Stimulated activated naive CD8-positive, alpha-beta T cell treated with anti-CD3 and anti-CD28 coated beads, Interleukin-15, amount 100 ng/mL, for 72 hours (primary cell): ENCODE measurements at regions not wholly inside any gene's neighbourhood (a gene's known extent, or its start where the extent isn't known, plus 50 kb on each side); places are given as distances from the start of the nearest gene placed in this dataset.
A peak's percentile ranks its signal among the peaks of the same experiment; 100 is the strongest.

Experiments
- ATAC-seq: fragments of 150-1000 bp; cut with Tn5 transposase; 2 replicates; pipeline ENCODE4 v1.10.0; 2021; ENCODE audit warnings: mild to moderate bottlenecking, moderate library complexity
- DNase-seq, 2 donors: peaks; one replicate each; pipeline ENCODE4 v3.0.0; 2021 to 2022
- H3K27ac Mint-ChIP-seq, 2 donors: one replicate each; pipeline ENCODE4 v1.8.0; 2022; ENCODE audit warnings: mild to moderate bottlenecking in 2 of 2, mixed read lengths in 2 of 2, moderate library complexity in 2 of 2
- H3K27me3 Mint-ChIP-seq: one replicate; pipeline ENCODE4 v1.8.0; 2022; ENCODE audit warnings: mixed read lengths
- H3K4me1 Mint-ChIP-seq: one replicate; pipeline ENCODE4 v1.8.0; 2022; ENCODE audit warnings: mild to moderate bottlenecking, mixed read lengths
- H3K4me3 Mint-ChIP-seq, 2 donors: one replicate each; pipeline ENCODE4 v1.8.0; 2022; ENCODE audit warnings: mild to moderate bottlenecking in 2 of 2, mixed read lengths in 2 of 2, moderate library complexity in 1 of 2
- H3K9me3 Mint-ChIP-seq, 2 donors: one replicate each; pipeline ENCODE4 v1.8.0; 2022; ENCODE audit warnings: mixed read lengths in 2 of 2

DNA sequence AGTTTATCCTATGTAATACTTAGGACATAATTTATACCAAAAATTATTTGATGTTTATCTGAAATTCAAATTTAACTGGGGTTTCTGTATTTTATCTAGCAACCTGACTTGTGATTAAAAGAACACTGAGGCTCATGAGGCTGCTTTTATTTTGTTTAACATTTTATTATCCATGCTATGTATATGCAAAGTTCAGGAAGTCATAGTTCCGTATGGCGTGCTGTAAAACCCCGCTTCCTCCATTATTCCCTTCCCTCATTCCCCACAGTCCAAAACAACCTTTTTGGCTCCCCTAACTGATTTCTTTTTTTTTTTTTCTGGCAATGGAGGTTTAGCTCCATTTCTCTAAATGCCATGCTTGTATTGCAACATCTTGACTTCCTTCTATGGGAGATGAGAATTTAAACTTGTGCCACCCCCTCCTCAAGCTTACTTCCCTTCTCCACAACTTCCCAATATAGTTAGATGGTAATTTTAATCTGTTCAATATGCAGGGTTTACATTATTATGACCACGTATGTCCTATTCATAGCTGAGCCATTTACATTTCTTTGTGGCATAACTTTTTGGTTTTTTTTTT, 138.0 kb upstream of the DNAH14 start:
- H3K27ac Mint-ChIP-seq: no peak overlapping the region

GRCh38 chr1:224795591-224795990, 133.9 kb upstream of the DNAH14 start:
- H3K9me3 Mint-ChIP-seq: no peaks in the 10 kb centered on the region
- no peaks in the 10 kb centered on the region for H3K4me1 Mint-ChIP-seq
- H3K27ac Mint-ChIP-seq: no peak overlapping the region
- ATAC-seq: no peak
- no peak overlapping the region for H3K4me3 Mint-ChIP-seq
- peaks cover 19% of the 10 kb centered on the region for H3K27me3 Mint-ChIP-seq
- no peak for DNase-seq

More for the DNA sequence above, 138.0 kb upstream of the DNAH14 start:
- no peak for DNase-seq
- no peak for ATAC-seq
- no peak overlapping the region for H3K4me3 Mint-ChIP-seq
- H3K27me3 Mint-ChIP-seq: peaks cover 19% of the 10 kb centered on the region
- peaks cover 9 to 10% of the 10 kb centered on the region in 2 donors for H3K9me3 Mint-ChIP-seq
- H3K4me1 Mint-ChIP-seq: peaks cover 10% of the 10 kb centered on the region

DNA sequence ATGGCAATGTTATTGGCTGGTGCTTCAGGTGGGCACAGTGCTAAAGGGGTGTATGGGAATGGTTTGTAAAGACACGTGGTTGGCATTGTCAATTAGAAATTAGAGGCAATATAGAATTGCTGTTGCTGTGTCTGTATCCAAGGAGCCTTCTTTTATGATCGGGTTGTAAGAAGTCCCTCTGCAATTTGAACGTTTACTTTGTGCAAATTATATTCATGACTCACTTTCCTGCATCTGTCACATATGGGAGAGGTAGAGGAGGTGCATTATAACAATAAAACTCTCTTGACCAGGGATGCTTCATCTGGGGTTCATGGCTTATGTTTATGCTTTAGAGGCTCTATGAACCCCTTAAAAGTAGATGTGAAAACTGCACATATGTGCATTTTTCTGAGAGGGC, 130.4 kb upstream of the DNAH14 start:
- ATAC-seq (no peak), DNase-seq (no peak)
- Mint-ChIP-seq H3K27ac (no peak overlapping the region), H3K27me3 (no peaks in the 10 kb centered on the region), H3K4me3 (no peak overlapping the region), H3K9me3 (no peaks in the 10 kb centered on the region), H3K4me1 (peaks cover 24% of the 10 kb centered on the region)

DNA sequence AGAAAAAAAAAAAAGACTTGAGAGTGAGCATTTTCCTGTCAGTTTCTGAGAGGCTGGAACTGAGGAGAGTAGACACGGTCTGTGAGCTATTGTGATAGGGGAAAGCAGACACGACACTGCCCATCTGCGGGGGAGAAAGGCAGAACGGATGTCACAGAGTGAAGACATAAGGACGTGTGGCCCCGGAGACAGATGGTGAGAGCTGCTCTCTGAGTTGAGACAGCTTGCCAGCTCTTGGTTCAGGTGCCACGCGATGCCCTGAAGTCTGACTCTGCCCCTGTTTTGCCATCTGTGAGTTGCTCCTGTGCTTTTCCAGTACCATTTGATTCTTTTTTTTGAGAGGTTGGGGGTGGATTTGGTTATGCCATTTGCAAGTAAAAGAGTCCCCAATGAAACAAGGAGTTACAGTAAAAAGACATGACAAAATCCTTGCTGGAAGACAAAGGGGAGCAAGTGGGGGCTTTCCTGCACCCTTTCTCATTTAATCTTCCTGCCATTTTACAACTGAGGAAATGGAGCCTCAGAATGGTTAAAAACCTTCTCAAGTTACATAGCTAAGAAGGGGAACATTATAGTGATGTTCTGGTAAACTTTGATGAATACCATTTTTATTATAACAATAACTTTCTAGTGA, 128.9 kb upstream of the DNAH14 start:
- H3K4me3 Mint-ChIP-seq: no peak overlapping the region
- peaks cover 36% of the 10 kb centered on the region for H3K4me1 Mint-ChIP-seq
- ATAC-seq: no peak
- H3K27me3 Mint-ChIP-seq: no peaks in the 10 kb centered on the region
- no peaks in the 10 kb centered on the region for H3K9me3 Mint-ChIP-seq
- no peak overlapping the region for H3K27ac Mint-ChIP-seq
- no peak for DNase-seq

- Mint-ChIP-seq H3K4me1 (peaks cover 36% of the 10 kb centered on the region), H3K9me3 (no peaks in the 10 kb centered on the region), H3K27me3 (no peaks in the 10 kb centered on the region), H3K27ac (peak overlapping the region in 1 of 2 donors; percentile 93), H3K4me3 (no peak overlapping the region)
- ATAC-seq (no peak), DNase-seq (no peak)
Measured at GRCh38 chr1:224801844-224802490, 127.5 kb upstream of the DNAH14 start.

GRCh38 chr1:224802617-224803016, 126.9 kb upstream of the DNAH14 start:
- Mint-ChIP-seq H3K4me3 (no peak overlapping the region), H3K27me3 (no peaks in the 10 kb centered on the region), H3K9me3 (no peaks in the 10 kb centered on the region), H3K27ac (no peak overlapping the region), H3K4me1 (peaks cover 36% of the 10 kb centered on the region)
- no peak for ATAC-seq
- DNase-seq: no peak

- Mint-ChIP-seq H3K27ac (peak overlapping the region; percentile 65 to 68), H3K4me3 (peak overlapping the region in 1 of 2 donors; percentile 4), H3K4me1 (peaks cover 36% of the 10 kb centered on the region), H3K9me3 (peaks cover 0 to 3% of the 10 kb centered on the region in 2 donors), H3K27me3 (no peaks in the 10 kb centered on the region)
- DNase-seq (peak; percentile 16 to 43), ATAC-seq (peak; percentile 88)
Measured at GRCh38 chr1:224804220-224804619, 125.3 kb upstream of the DNAH14 start.

- H3K27me3 Mint-ChIP-seq: no peaks in the 10 kb centered on the region
- H3K4me1 Mint-ChIP-seq: peaks cover 36% of the 10 kb centered on the region
- H3K4me3 Mint-ChIP-seq: no peak overlapping the region
- peaks cover 5 to 9% of the 10 kb centered on the region in 2 donors for H3K9me3 Mint-ChIP-seq
- no peak for DNase-seq
- no peak for ATAC-seq
- no peak overlapping the region for H3K27ac Mint-ChIP-seq
Measured at GRCh38 chr1:224805889-224806288, 123.6 kb upstream of the DNAH14 start.

DNA sequence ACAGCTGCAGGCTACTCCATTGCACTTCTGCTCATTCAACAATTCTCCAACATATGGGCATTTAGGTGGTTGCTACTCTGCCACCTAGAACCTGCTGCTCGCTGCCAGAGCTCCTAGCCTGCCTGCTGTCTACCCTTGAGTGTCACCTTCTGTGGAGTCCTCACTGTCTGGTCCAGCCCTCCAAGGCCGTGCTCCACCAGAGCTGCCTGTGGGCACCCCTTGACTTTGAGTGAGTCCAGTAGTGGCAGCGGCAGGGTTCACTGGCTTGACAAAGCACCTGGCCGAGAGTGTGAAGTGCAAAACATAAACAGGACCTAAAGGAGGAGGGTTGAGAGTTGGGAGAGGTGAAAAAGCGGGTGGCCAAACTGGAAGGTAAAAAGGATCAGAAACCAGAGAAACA, 120.3 kb upstream of the DNAH14 start:
- H3K4me3 Mint-ChIP-seq: no peak overlapping the region
- H3K27me3 Mint-ChIP-seq: no peaks in the 10 kb centered on the region
- H3K27ac Mint-ChIP-seq: no peak overlapping the region
- peaks cover 11% of the 10 kb centered on the region for H3K4me1 Mint-ChIP-seq
- H3K9me3 Mint-ChIP-seq: peaks cover 12 to 13% of the 10 kb centered on the region in 2 donors
- DNase-seq (no peak), ATAC-seq (no peak)

DNA sequence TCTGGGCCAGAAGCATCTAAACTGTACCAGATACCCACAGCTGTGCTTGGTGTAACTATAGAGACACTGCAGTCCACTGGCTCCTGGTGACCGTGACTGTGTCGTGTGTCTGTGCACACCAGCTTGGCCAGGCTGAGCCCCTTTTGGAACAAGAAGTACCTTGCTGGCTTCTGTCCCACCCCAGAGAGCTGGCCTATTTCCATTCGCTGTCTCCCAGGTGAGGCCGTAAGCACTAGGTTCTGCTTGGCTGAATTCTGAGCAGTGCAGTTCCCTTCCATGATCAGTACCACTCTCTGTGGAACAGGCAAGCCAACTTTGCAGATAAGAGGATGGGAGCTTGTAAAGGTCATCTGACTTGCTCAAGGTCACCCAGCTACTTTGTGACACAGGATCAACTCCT, 119.9 kb upstream of the DNAH14 start:
- Mint-ChIP-seq H3K27ac (no peak overlapping the region), H3K4me1 (peaks cover 7% of the 10 kb centered on the region), H3K27me3 (no peaks in the 10 kb centered on the region), H3K4me3 (no peak overlapping the region), H3K9me3 (peaks cover 12 to 13% of the 10 kb centered on the region in 2 donors)
- DNase-seq (no peak), ATAC-seq (no peak)

- peaks cover 5% of the 10 kb centered on the region for H3K4me1 Mint-ChIP-seq
- H3K9me3 Mint-ChIP-seq: peaks cover 12 to 13% of the 10 kb centered on the region in 2 donors
- H3K4me3 Mint-ChIP-seq: no peak overlapping the region
- H3K27me3 Mint-ChIP-seq: no peaks in the 10 kb centered on the region
- no peak for ATAC-seq
- no peak for DNase-seq
- no peak overlapping the region for H3K27ac Mint-ChIP-seq
Measured at GRCh38 chr1:224811564-224811963, 117.9 kb upstream of the DNAH14 start.

GRCh38 chr1:224815647-224816046, 113.8 kb upstream of the DNAH14 start:
- ATAC-seq: peak; percentile 50
- DNase-seq: no peak
- Mint-ChIP-seq H3K9me3 (peaks cover 7 to 15% of the 10 kb centered on the region in 2 donors), H3K27me3 (peaks cover 24% of the 10 kb centered on the region), H3K4me1 (peaks cover 5% of the 10 kb centered on the region), H3K27ac (no peak overlapping the region), H3K4me3 (no peak overlapping the region)

GRCh38 chr1:224816062-224816461, 113.4 kb upstream of the DNAH14 start:
- H3K4me1 Mint-ChIP-seq: peaks cover 5% of the 10 kb centered on the region

GRCh38 chr1:224817382-224817781, 112.1 kb upstream of the DNAH14 start:
- ATAC-seq (no peak), DNase-seq (no peak)
- peaks cover 0 to 18% of the 10 kb centered on the region in 2 donors for H3K9me3 Mint-ChIP-seq
- peaks cover 5% of the 10 kb centered on the region for H3K4me1 Mint-ChIP-seq
- no peak overlapping the region for H3K27ac Mint-ChIP-seq
- peaks cover 24% of the 10 kb centered on the region for H3K27me3 Mint-ChIP-seq
- no peak overlapping the region for H3K4me3 Mint-ChIP-seq

More at GRCh38 chr1:224816062-224816461, 113.4 kb upstream of the DNAH14 start:
- Mint-ChIP-seq H3K9me3 (peaks cover 2 to 11% of the 10 kb centered on the region in 2 donors), H3K27ac (no peak overlapping the region), H3K4me3 (no peak overlapping the region), H3K27me3 (peaks cover 24% of the 10 kb centered on the region)
- DNase-seq: no peak
- ATAC-seq: no peak

GRCh38 chr1:224819861-224820260, 109.6 kb upstream of the DNAH14 start:
- H3K4me1 Mint-ChIP-seq: peaks cover 5% of the 10 kb centered on the region
- ATAC-seq: no peak
- H3K4me3 Mint-ChIP-seq: no peak overlapping the region
- DNase-seq: no peak
- peaks cover 27% of the 10 kb centered on the region for H3K27me3 Mint-ChIP-seq
- peaks cover 0 to 27% of the 10 kb centered on the region in 2 donors for H3K9me3 Mint-ChIP-seq
- H3K27ac Mint-ChIP-seq: no peak overlapping the region

GRCh38 chr1:224820341-224820740, 109.1 kb upstream of the DNAH14 start:
- Mint-ChIP-seq H3K27ac (no peak overlapping the region), H3K27me3 (peaks cover 32% of the 10 kb centered on the region), H3K9me3 (peaks cover 0 to 30% of the 10 kb centered on the region in 2 donors), H3K4me1 (peaks cover 5% of the 10 kb centered on the region), H3K4me3 (no peak overlapping the region)
- ATAC-seq: no peak
- DNase-seq: no peak
